ENCODE measurements at regions not wholly inside any gene's neighbourhood (a gene's known extent, or its start where the extent isn't known, plus 50 kb on each side); places are given as distances from the start of the nearest gene placed in this dataset.

DNA sequence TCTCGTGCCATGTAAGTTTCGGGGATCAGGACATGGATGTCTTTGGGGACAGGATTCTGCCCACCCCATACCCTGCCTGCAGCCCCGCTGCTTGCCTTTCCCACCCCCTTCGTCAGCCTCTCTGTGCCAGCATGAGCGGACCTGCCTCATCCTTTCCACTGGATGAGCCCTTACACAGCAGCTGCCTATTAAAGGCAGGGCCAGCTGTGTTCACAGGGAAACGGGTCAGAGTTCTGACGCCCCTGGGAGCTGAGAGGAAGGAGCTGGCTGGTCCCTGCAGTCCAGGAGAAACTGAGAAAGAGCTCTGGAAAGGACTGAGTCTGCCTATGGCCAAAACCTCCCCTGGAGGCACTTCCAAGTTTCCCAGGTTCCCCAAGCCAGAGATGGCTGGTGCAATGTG is 83.5 kb upstream of the NCOR2 start:
- Histone ChIP-seq H4K8ac (replicated peaks; ENCODE audit: insufficient read length, low read depth, low read length) (no peak overlapping the region), H3K79me1 (ENCODE audit: insufficient read depth, low read depth, low read length, poor library complexity, severe bottlenecking) (no peaks in the 10 kb centered on the region), H3K23me2 (ENCODE audit: insufficient read length, low read depth, low read length, poor library complexity, severe bottlenecking) (no peaks in the 10 kb centered on the region), H3K4me2 (ENCODE audit: insufficient read depth, insufficient read length, low read length) (no peak overlapping the region), H2AFZ (ENCODE audit: low read length) (no peak overlapping the region), H3K14ac (ENCODE audit: insufficient read depth, low read length) (no peak overlapping the region), H3K27me3 (ENCODE audit: insufficient read depth, low read length) (no peaks in the 10 kb centered on the region), H4K5ac (ENCODE audit: insufficient read length, low read depth, low read length) (no peak overlapping the region), H3K27ac (ENCODE audit: insufficient read length, low read depth, low read length) (no peak overlapping the region), H2AK5ac (ENCODE audit: insufficient read length, low read length) (no peak overlapping the region), H3K23ac (ENCODE audit: insufficient read length, low read depth, low read length) (no peak overlapping the region), H4K20me1 (ENCODE audit: control insufficient read depth, insufficient read depth, insufficient read length) (no peaks in the 10 kb centered on the region), H2BK20ac (ENCODE audit: low read depth, low read length, poor library complexity, severe bottlenecking) (no peak overlapping the region), H2BK120ac (ENCODE audit: low read depth, low read length, poor library complexity, severe bottlenecking) (no peak overlapping the region), H3K79me2 (ENCODE audit: insufficient read depth, low read length) (no peaks in the 10 kb centered on the region), H2BK15ac (ENCODE audit: low read depth, low read length) (no peak overlapping the region), H3K9me3 (ENCODE audit: control insufficient read depth, low read depth, low read length) (peaks cover 10% of the 10 kb centered on the region), H3K4ac (ENCODE audit: low read depth, low read length) (no peak overlapping the region), H2BK5ac (ENCODE audit: insufficient read length, low read length) (no peak overlapping the region), H2BK12ac (ENCODE audit: insufficient read length, low read depth, low read length) (no peak overlapping the region), H3T11ph (ENCODE audit: low read length) (no peak overlapping the region), H4K91ac (ENCODE audit: insufficient read length, low read depth, low read length) (no peak overlapping the region), H3K56ac (ENCODE audit: insufficient read length, low read depth, low read length) (no peak overlapping the region), H3K4me1 (ENCODE audit: insufficient read depth, low read length) (peaks cover 2% of the 10 kb centered on the region; the same call in 1 of the 2 replicates), H3K9ac (ENCODE audit: extremely low read depth, insufficient read length, low read length) (no peak overlapping the region), H3K18ac (ENCODE audit: insufficient read length, low read depth, low read length) (no peak overlapping the region)
- H3K36me3 Mint-ChIP-seq (ENCODE audit: insufficient read depth in 1 of 3, low read depth in 3 of 3) = peaks cover 6 to 24% (median 11%) of the 10 kb centered on the region in 3 experiments
- no peak overlapping the region for H3K4me3 Mint-ChIP-seq
- peaks cover 25 to 27% of the 10 kb centered on the region in 2 experiments for H3K4me1 Mint-ChIP-seq
- TF ChIP-seq, protein P1, sequence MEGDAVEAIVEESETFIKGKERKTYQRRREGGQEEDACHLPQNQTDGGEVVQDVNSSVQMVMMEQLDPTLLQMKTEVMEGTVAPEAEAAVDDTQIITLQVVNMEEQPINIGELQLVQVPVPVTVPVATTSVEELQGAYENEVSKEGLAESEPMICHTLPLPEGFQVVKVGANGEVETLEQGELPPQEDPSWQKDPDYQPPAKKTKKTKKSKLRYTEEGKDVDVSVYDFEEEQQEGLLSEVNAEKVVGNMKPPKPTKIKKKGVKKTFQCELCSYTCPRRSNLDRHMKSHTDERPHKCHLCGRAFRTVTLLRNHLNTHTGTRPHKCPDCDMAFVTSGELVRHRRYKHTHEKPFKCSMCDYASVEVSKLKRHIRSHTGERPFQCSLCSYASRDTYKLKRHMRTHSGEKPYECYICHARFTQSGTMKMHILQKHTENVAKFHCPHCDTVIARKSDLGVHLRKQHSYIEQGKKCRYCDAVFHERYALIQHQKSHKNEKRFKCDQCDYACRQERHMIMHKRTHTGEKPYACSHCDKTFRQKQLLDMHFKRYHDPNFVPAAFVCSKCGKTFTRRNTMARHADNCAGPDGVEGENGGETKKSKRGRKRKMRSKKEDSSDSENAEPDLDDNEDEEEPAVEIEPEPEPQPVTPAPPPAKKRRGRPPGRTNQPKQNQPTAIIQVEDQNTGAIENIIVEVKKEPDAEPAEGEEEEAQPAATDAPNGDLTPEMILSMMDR (conservative IDR thresholded peaks at IDR 0.05) = no peak
- peaks cover 7% of the 10 kb centered on the region for H3K27me3 Mint-ChIP-seq (ENCODE audit: low read depth)
- H3K27ac Mint-ChIP-seq = no peak overlapping the region
- H3K9me3 Mint-ChIP-seq = peaks cover 26 to 29% of the 10 kb centered on the region in 2 experiments
- WGBS (ENCODE audit: extremely low coverage, insufficient read length, low lambda C conversion rate) = no CpG with 5 or more reads among the region's 7 CpGs
- DNase-seq = no peak

Data from H9 (cell line).